ENCODE measurements at regions not wholly inside any gene's neighbourhood (a gene's known extent, or its start where the extent isn't known, plus 50 kb on each side); places are given as distances from the start of the nearest gene placed in this dataset.
A peak's percentile ranks its signal among the peaks of the same experiment; 100 is the strongest.
"Not testable (repeated sequence)": the region's sequence is repeated elsewhere in the genome, so short reads cannot be mapped to it uniquely, and the experiment has no call there.

DNA sequence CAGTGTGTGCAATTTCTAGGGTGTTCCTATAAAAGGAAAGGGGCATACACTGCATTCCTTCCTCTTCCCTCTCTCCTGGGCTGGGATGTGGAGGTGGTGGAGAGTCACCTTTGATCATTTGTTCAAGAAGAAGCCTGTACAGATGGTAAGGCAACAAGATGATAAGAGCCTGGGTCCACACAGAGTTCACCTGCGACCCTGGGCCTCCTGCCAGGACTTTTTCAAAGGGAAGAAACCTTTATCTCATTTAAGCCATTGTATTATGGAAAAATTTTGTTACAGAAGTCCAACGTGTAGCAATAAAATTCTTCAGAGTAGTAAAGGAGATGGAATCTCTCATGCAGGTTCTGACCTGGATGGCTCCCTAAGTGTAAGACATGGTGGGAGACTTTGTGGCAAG is 189.1 kb downstream of the MIS18A start:
- DNase-seq = no peak

DNA sequence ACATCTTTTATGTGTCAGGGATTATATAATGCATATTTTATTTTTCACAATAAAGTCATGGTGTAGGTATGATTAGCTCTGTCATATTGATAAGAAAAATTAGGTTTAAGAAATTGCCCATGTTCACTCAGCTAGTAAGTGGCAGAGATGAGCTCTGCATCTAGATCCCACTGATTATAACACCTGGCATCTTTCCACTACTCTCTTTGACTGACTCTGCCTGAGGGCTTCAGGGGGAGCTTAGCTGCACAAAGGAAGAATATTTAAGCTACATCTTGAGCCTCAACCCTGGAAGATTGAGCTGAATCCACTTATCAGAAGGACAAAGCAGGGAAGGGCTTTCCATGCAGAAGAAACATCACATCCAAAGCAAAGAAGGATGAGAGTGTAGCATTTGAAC is 190.4 kb downstream of the MIS18A start:
- DNase-seq = no peak

DNA sequence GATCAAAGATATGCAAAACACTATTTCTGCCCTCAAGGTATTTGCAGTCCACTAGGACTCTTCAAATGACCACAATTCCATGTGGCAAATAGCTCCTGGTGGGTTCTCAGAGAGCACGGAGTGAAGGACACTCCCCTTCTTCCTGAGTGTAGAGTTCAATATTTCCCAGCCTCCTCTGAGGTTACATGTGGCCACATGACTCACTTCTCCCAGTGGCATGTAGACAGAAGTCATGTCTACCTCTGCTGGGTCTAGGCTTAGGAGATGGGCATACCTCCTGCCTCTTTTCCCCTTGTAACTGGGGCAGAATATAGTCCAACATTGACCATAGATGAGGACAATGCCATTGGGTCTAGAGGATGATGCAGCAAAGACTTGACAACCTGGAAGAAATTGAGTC is 191.4 kb downstream of the MIS18A start:
- no peak for DNase-seq

DNA sequence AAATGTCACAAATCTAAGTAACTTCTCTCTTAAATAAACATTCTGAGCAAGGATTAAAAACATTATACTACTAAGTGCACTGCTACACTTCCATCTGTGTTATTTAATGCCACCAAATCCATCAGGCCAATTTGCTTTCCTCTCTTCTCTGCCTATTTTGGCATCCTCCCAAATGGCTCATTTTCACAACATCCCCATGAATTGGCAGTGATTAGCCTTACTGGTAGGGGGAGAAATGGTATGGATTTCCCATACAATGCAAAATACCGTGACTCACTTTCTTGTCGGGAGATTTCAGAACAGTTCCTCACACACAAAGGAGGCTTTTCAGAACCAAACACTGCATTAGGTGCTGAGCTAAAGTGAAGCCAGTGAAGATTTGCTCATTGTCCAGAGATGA is 195.7 kb downstream of the MIS18A start:
- DNase-seq = peak; percentile 94

DNA sequence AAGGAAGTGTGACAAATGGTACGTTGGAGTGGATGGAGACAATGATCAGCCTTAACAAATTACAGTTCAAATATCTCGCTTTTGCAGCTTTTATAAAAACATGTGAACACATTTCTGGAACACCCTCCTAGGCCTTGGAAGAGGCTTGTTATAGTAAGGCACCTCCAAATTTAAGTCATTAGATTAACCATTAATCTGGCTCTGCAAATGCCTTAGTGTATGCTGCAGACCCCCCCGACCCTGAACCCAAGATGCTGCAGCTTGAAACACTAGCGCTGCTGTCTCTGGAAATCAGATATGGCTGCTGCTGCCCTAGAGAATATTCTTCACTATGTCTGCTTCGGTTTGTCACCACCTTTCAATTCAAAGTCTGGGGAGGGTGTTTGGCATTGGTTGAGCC is 196.4 kb downstream of the MIS18A start:
- no peak for DNase-seq

DNA sequence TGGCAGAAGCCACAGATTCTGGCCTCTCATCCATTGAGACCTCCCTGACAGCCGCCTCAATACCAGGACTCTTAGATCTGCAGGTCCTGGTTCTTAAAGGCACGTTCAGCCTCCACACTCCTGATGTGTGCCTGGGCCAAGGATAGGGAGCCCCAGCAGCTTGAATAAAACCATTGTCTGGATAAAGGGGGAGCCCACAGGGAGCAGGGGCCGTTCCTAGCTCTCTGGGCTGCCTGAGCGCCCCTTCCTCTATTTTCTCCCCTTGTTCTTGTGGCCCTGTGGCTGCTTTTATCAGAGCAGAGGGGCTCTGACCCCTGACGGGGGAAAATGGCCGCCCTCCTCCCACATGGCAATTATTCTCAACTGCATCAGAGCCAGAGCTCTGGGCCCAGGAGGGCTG is 200.8 kb downstream of the HUNK start:
- no peak for DNase-seq

DNA sequence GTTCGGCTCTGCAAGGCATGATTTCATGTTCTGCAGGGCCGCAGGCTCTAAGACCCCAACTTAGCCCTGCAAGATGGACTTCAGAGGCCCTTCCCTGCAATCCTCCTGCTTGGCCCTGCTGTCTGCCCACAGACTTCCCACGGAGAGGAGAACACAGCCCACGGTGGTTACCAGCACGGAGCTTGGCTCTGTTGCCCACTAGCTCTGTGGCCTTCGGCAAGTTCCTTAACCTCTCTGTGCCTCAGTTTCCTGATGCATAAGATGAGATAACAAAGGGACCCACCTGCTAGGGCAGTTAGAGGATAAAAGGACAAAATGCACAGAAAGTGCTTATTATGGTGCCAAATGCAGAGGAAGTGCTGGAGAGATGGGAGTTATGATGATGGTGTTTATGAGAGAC is 200.4 kb downstream of the HUNK start:
- no peak for DNase-seq

DNA sequence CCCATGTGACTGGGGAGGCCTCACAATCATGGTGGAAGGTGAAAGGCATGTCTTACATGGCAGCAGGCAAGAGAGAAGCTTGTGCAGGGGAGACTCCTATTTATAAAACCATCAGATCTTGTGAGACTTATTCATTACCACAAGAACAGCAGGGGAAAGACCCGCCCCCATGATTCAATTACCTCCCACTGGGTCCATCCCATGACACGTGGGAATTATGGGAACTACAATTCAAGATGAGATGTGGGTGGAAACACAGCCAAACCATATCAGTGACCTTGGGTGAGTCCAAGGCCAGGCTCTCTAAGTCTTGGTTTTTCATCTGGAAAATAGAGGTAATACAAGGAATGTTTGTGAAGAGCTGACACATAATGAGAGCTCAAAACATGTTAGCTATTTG is 198.8 kb downstream of the HUNK start:
- not testable (repeated sequence) for DNase-seq

DNA sequence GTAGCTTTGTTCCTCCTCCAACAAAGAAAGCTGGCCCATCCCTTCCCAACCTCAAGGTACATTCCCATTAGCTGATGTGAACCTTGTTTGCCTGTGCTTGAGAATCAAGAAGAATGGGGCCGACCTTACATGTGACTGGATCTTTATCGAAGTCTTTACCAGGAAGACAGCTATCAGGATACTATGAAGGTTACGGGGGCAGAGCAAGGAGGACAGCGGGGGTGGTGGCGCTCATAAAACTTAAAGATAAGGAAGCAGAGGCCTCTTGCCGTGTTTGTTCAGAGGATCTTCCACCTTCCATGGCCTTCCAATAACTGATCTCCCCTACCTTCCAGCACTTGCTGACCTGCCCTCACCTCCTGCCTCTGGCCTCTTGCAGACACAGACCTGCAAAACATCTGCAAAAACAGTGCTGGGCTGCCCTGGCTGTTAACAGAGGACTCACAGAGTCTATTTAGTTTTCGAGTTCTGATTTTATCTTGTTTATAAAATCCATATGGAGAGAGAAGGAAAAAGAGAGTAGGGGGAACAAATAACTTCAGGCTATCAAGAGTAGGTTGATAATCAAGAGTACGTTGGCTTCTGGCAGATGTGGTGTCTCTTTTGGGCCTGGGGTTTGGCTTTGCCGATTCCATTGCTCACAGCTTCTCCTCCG is 198.0 kb downstream of the HUNK start:
- no peak for DNase-seq

DNA sequence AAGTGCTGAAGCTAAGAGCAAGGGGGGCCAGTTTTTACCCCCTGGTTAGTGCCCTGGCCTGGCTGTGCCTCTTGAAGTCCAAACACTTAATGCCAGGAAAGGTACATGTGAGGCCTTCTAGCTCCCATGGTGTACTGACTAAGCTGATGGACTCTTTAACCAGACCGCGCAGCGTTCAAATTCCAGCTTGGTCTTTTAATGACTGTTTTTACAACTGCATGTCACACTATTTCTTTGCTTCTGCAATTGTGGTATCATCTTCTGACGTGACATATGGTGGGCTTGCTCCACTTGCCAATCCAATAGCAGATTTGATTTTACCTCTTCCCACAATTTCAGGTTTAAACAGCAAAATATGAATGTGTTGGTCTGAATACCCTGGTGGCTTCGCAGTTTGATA is 197.3 kb downstream of the HUNK start:
- DNase-seq = no peak

DNA sequence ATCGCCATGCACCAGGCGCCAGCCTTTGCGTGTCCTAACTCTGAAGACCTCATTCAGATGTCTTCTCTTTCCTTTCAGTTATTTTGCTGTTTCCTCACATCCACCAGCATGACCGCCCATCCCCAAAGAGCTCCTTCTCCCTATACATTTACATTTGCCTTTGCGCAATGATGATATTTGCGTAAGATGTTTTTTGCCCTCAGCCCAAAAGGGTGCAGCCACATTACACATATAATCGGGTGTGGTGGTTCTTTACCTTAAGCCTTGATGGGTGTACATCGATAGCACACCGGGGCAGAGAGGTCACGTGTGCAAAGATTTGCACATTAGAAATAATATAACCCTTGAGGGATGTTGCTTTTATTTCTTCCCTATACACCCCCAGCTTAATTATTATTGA is 192.8 kb downstream of the HUNK start:
- DNase-seq = no peak

DNA sequence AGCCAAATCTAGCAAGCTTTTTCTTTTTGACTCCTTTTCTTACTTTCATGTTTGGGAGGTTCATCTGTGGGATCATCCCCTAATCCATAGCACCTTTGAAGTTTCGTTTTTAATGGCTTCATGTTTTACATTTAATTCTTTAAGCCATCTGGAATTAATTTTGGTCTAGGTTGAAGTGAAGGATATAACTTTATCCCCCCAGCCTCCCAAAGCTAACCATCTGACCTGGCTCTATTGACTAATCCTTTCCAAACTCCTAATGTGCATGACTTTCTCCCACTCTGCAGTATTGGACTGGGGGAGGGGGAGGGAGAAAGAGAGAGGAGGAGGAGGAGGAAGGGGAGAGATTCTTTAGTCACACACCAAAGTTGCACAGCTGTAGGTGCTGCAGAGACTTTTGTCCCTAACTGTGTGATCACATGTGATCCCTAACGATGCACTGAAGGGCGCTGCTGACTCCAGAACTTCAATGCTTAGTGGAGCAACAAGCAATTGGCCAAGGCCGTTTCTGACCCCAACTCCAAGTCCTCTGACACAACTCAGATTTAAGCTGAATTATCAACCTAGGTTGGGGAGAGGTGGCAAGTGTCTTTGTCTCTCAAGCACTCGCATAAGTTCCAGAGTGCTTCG is 191.6 kb downstream of the HUNK start:
- DNase-seq = no peak

DNA sequence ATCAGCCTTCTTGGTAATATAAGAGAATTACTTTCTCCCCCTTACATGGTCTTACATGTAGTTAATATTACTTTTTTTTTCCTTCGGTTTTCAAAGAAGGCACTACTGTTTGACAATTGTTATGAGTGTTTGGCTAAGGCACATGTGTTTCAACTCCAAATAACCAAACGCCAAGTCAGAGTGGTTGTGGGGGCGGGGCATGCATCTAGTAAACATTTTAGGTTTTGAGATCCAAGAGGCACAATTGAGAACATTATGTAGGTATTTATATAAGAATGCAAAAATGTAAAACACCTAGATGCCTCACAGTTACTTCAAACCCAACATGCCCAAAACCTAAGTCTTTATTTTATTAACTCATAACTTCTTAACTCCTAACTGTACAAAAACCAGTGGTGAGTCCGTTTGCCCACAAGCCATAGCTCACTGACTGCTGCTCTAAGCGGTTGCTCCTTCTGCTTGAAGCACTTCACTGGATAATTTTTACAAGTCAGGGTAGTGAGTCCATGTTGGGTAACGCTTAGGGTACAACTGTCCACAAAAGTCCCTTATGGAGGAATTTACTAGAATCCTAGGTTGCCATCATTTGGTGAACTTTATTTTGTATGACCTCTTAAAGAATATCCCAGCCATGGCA is 189.9 kb downstream of the HUNK start:
- no peak for DNase-seq

DNA sequence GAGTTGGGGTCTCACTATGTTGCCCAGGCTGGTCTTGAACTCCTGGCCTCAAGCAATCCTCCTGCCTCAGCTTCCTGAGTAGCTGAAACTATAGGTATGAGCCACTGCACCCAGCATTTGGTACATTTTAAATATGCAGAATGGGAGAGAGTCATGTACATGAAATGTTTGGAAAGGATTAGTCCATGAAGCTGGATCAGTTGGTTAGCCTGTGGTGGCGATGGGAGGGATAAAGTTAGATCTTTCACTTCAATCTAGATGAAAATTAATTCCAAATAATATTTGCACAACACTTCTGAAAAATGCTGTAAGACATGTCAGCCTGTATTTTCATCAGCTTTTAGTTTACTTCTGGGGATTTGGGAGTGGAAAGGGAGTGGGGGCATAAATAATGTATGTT is 188.9 kb downstream of the HUNK start:
- no peak for DNase-seq

DNA sequence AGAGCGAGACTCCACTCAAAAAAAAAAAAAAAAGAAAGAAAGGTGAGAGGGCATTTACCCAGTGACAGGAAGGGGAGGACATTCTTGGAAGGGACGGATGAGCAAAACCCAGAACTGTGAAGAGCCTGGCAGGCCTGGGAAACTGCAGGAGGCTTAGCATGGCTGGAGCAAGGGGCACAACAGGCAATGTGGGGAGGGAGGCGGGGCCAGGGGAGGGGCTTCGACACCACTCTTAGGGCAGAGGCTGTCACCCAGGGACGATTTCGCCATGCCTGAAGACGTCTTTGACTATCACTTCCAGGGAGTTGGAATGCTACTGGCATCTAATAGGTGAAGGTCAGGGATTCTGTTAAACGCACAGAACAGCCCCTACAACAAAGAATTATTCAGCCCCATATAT is 184.0 kb downstream of the HUNK start:
- DNase-seq = no peak

DNA sequence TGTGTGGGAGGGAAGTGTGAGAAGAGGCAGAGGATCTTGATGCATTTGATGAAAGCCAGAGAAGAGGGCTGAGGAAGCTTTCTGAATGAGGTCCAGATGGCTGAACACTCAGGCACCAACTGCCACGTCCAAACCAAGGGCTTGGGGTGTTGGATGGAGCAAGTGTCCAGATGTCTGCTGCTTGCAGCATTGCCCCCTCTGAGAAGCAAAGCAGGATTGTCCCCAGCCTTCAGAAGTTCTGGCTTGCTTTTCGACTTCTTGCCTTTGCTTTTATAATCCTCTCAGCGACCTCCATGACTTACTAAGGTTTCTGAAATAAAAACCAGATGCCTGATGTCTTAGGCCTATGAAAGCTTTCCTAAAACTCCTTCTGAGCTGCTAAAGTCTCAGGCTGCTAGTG is 182.5 kb downstream of the HUNK start:
- DNase-seq = peak; percentile 42
